PFSK-1 (cell line): ENCODE measurements at regions not wholly inside any gene's neighbourhood (a gene's known extent, or its start where the extent isn't known, plus 50 kb on each side); places are given as distances from the start of the nearest gene placed in this dataset.

Experiments used
- FOXP2 ChIP-seq: optimal IDR thresholded peaks from 2 replicates; pipeline ENCODE3; 2011; ENCODE audit warnings: borderline replicate concordance, control low read depth, inconsistent platforms; ENCODE audit not compliant: insufficient read depth; ENCODE audit errors: extremely low read length, extremely low read depth
- POLR2AphosphoS5 ChIP-seq: IDR thresholded peaks from 2 replicates; pipeline ENCODE4 v1.6.1; 2012; ENCODE audit warnings: low read depth, mild to moderate bottlenecking, control low read depth, low read length, moderate library complexity
- SIN3A ChIP-seq: IDR thresholded peaks from 2 replicates; pipeline ENCODE4 v1.6.1; 2012; ENCODE audit warnings: mild to moderate bottlenecking, low read length, moderate library complexity, borderline replicate concordance; ENCODE audit not compliant: insufficient read depth
- TAF1 ChIP-seq: IDR thresholded peaks from 2 replicates; pipeline ENCODE4 v1.6.1; 2012; ENCODE audit warnings: low read length, control low read depth, borderline replicate concordance; ENCODE audit not compliant: insufficient read depth
- TF ChIP-seq, protein P1 (sequence below), 2 experiments: IDR thresholded peaks; 2 replicates each; pipeline versions ENCODE4 v1.6.1 to v1.8.0; 2011 to 2012; ENCODE audit warnings: low read depth in 2 of 2, low read length in 2 of 2, control low read depth in 1 of 2, inconsistent platforms in 1 of 2, mild to moderate bottlenecking in 1 of 2, moderate library complexity in 1 of 2; ENCODE audit not compliant: insufficient read depth in 1 of 2

DNA sequence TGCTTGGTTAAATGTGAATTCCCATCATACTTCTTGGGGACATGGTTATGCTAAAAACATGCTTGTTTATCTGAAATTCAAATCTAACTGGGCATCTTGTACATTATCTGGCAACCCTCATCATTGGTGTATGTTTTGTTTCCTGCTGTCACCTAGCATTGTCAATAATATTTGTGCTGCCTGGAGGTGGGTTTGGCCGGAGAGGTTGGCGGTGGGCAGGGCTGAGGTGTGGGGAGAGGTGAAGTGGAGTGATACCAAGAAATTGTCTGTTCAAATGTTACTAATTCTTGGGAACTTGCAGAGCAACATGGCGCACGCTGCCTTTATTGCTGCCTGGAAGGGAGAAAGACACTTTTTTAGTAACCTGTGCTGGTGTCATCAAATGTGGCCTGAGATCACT lies 280.5 kb downstream of the VRK1 start:
- TF ChIP-seq TAF1 = no peak
- TF ChIP-seq POLR2AphosphoS5 = no peak
- no peak for TF ChIP-seq SIN3A
- TF ChIP-seq, protein P1, sequence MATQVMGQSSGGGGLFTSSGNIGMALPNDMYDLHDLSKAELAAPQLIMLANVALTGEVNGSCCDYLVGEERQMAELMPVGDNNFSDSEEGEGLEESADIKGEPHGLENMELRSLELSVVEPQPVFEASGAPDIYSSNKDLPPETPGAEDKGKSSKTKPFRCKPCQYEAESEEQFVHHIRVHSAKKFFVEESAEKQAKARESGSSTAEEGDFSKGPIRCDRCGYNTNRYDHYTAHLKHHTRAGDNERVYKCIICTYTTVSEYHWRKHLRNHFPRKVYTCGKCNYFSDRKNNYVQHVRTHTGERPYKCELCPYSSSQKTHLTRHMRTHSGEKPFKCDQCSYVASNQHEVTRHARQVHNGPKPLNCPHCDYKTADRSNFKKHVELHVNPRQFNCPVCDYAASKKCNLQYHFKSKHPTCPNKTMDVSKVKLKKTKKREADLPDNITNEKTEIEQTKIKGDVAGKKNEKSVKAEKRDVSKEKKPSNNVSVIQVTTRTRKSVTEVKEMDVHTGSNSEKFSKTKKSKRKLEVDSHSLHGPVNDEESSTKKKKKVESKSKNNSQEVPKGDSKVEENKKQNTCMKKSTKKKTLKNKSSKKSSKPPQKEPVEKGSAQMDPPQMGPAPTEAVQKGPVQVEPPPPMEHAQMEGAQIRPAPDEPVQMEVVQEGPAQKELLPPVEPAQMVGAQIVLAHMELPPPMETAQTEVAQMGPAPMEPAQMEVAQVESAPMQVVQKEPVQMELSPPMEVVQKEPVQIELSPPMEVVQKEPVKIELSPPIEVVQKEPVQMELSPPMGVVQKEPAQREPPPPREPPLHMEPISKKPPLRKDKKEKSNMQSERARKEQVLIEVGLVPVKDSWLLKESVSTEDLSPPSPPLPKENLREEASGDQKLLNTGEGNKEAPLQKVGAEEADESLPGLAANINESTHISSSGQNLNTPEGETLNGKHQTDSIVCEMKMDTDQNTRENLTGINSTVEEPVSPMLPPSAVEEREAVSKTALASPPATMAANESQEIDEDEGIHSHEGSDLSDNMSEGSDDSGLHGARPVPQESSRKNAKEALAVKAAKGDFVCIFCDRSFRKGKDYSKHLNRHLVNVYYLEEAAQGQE (IDR thresholded peaks at IDR 0.05; ENCODE audit: insufficient read depth in 1 of 2, low read depth in 2 of 2, low read length in 2 of 2) = no peak
- TF ChIP-seq FOXP2 = no peak
